BE2C (cell line): ENCODE measurements at regions not wholly inside any gene's neighbourhood (a gene's known extent, or its start where the extent isn't known, plus 50 kb on each side); places are given as distances from the start of the nearest gene placed in this dataset.

Experiments used
- DNase-seq: peaks from one replicate; pipeline ENCODE4 v3.0.0-alpha.2; 2020
- H3K27me3 ChIP-seq: fragments of 250-450 bp; sonication (Bioruptor Pico); 2 replicates; pipeline ENCODE4 v1.5.1; 2020; ENCODE audit warnings: mild to moderate bottlenecking
- H3K36me3 ChIP-seq: fragments of 250-450 bp; sonication (Bioruptor Pico); 2 replicates; pipeline ENCODE4 v1.5.1; 2020; ENCODE audit warnings: mild to moderate bottlenecking
- H3K4me1 ChIP-seq: fragments of 250-450 bp; sonication (Bioruptor Pico); 2 replicates; pipeline ENCODE4 v1.5.1; 2020
- H3K4me3 ChIP-seq: 2 replicates; pipeline ENCODE4 v1.5.1; 2011; ENCODE audit warnings: low read depth, low read length
- H3K9me3 ChIP-seq: fragments of 250-450 bp; sonication (Bioruptor Pico); 2 replicates; pipeline ENCODE4 v1.5.1; 2020
- CTCF ChIP-seq: IDR thresholded peaks from 2 replicates; pipeline ENCODE4 v1.5.1; 2012; ENCODE audit warnings: mild to moderate bottlenecking, low read depth, low read length

GRCh38 chr10:33828592-33828991 is 494.1 kb upstream of the NRP1 start:
- Histone ChIP-seq H3K4me3 (no peak overlapping the region), H3K9me3 (no peaks in the 10 kb centered on the region), H3K4me1 (peaks cover 6% of the 10 kb centered on the region), H3K36me3 (no peaks in the 10 kb centered on the region), H3K27me3 (no peaks in the 10 kb centered on the region)
- TF ChIP-seq CTCF = no peak
- DNase-seq = no peak

GRCh38 chr10:33826186-33826585 is 491.7 kb upstream of the NRP1 start:
- no peak for TF ChIP-seq CTCF
- peaks cover 3% of the 10 kb centered on the region; the same call in 1 of the 2 replicates for H3K4me1 ChIP-seq
- H3K36me3 ChIP-seq = no peaks in the 10 kb centered on the region
- H3K27me3 ChIP-seq = no peaks in the 10 kb centered on the region
- H3K4me3 ChIP-seq = no peak overlapping the region
- no peaks in the 10 kb centered on the region for H3K9me3 ChIP-seq
- no peak for DNase-seq

GRCh38 chr10:33822774-33823173 is 488.3 kb upstream of the NRP1 start:
- peaks cover 7% of the 10 kb centered on the region for H3K4me1 ChIP-seq
- H3K4me3 ChIP-seq = no peak overlapping the region
- DNase-seq = no peak
- no peaks in the 10 kb centered on the region for H3K36me3 ChIP-seq
- no peaks in the 10 kb centered on the region for H3K27me3 ChIP-seq
- TF ChIP-seq CTCF = no peak
- no peaks in the 10 kb centered on the region for H3K9me3 ChIP-seq

- H3K4me3 ChIP-seq = no peak overlapping the region
- no peaks in the 10 kb centered on the region for H3K36me3 ChIP-seq
- TF ChIP-seq CTCF = no peak
- peaks cover 11% of the 10 kb centered on the region for H3K4me1 ChIP-seq
- no peaks in the 10 kb centered on the region for H3K9me3 ChIP-seq
- no peaks in the 10 kb centered on the region for H3K27me3 ChIP-seq
- DNase-seq = no peak
These were observed 486.1 kb upstream of the NRP1 start for GRCh38 chr10:33820531-33820930.

GRCh38 chr10:33819206-33819605 is 484.7 kb upstream of the NRP1 start:
- Histone ChIP-seq H3K9me3 (no peaks in the 10 kb centered on the region), H3K27me3 (no peaks in the 10 kb centered on the region), H3K4me3 (no peak overlapping the region), H3K4me1 (peaks cover 11% of the 10 kb centered on the region), H3K36me3 (no peaks in the 10 kb centered on the region)
- TF ChIP-seq CTCF = no peak
- DNase-seq = no peak

- H3K4me3 ChIP-seq = no peak overlapping the region
- DNase-seq = no peak
- H3K4me1 ChIP-seq = peaks cover 11% of the 10 kb centered on the region
- no peaks in the 10 kb centered on the region for H3K9me3 ChIP-seq
- no peak for TF ChIP-seq CTCF
- H3K27me3 ChIP-seq = no peaks in the 10 kb centered on the region
- no peaks in the 10 kb centered on the region for H3K36me3 ChIP-seq
These were observed 483.9 kb upstream of the NRP1 start for GRCh38 chr10:33818343-33818742.
